GM23338 (cell line): ENCODE measurements at regions not wholly inside any gene's neighbourhood (a gene's known extent, or its start where the extent isn't known, plus 50 kb on each side); places are given as distances from the start of the nearest gene placed in this dataset.

Source experiments
- CREB1 ChIP-seq: fragments of 250-450 bp; sonication (Bioruptor Pico); IDR thresholded peaks from 2 replicates; pipeline ENCODE4 v1.5.0; 2020; ENCODE audit warnings: low read depth, mild to moderate bottlenecking, moderate library complexity
- CTCF ChIP-seq, 2 experiments: fragments of 200-600 bp in 1 of 2; sonication (generic) in 1 of 2; conservative IDR thresholded peaks; 2 replicates each; pipeline versions ENCODE4 v1.5.1 to v1.6.1; 2016 to 2017; ENCODE audit warnings: antibody characterized with exemption in 2 of 2, low read depth in 2 of 2, mild to moderate bottlenecking in 2 of 2, moderate library complexity in 1 of 2
- EZH2 ChIP-seq: fragments of 200-600 bp; sonication (generic); IDR thresholded peaks from one replicate; pipeline ENCODE4 v1.8.0; 2017; ENCODE audit warnings: antibody characterized with exemption, mild to moderate bottlenecking, low read depth; ENCODE audit not compliant: unreplicated experiment
- EZH2phosphoT487 ChIP-seq: fragments of 200-600 bp; sonication (generic); IDR thresholded peaks from one replicate; pipeline ENCODE4 v1.8.1; 2018; ENCODE audit warnings: antibody characterized with exemption; ENCODE audit not compliant: unreplicated experiment
- JUNB ChIP-seq: IDR thresholded peaks from one replicate; pipeline ENCODE4 v1.6.1; 2016; ENCODE audit warnings: antibody characterized with exemption; ENCODE audit not compliant: unreplicated experiment
- POLR2AphosphoS5 ChIP-seq: IDR thresholded peaks from 2 replicates; pipeline ENCODE4 v1.6.1; 2016; ENCODE audit warnings: antibody characterized with exemption, low read depth
- ZNF331 ChIP-seq: fragments of 250-450 bp; sonication (Bioruptor Pico); IDR thresholded peaks from 2 replicates; pipeline ENCODE4 v1.5.0; 2020; ENCODE audit warnings: low read depth, mild to moderate bottlenecking, moderate library complexity
- TF ChIP-seq, protein P1 (sequence below): IDR thresholded peaks from one replicate; pipeline ENCODE4 v1.6.1; 2018; ENCODE audit warnings: antibody characterized with exemption; ENCODE audit not compliant: unreplicated experiment
- TF ChIP-seq, protein P2 (sequence below): IDR thresholded peaks from 2 replicates; pipeline ENCODE4 v1.6.1; 2016; ENCODE audit warnings: antibody characterized with exemption

GRCh38 chr11:80610516-80610915 is 1169.7 kb upstream of the TENM4 start:
- TF ChIP-seq CTCF (conservative IDR thresholded peaks at IDR 0.05; ENCODE audit: low read depth in 2 of 2) (no peak), EZH2 (no peak), POLR2AphosphoS5 (no peak), CREB1 (no peak), JUNB (no peak), ZNF331 (CRISPR knock-in tag) (no peak), EZH2phosphoT487 (no peak)
- TF ChIP-seq, protein P1, sequence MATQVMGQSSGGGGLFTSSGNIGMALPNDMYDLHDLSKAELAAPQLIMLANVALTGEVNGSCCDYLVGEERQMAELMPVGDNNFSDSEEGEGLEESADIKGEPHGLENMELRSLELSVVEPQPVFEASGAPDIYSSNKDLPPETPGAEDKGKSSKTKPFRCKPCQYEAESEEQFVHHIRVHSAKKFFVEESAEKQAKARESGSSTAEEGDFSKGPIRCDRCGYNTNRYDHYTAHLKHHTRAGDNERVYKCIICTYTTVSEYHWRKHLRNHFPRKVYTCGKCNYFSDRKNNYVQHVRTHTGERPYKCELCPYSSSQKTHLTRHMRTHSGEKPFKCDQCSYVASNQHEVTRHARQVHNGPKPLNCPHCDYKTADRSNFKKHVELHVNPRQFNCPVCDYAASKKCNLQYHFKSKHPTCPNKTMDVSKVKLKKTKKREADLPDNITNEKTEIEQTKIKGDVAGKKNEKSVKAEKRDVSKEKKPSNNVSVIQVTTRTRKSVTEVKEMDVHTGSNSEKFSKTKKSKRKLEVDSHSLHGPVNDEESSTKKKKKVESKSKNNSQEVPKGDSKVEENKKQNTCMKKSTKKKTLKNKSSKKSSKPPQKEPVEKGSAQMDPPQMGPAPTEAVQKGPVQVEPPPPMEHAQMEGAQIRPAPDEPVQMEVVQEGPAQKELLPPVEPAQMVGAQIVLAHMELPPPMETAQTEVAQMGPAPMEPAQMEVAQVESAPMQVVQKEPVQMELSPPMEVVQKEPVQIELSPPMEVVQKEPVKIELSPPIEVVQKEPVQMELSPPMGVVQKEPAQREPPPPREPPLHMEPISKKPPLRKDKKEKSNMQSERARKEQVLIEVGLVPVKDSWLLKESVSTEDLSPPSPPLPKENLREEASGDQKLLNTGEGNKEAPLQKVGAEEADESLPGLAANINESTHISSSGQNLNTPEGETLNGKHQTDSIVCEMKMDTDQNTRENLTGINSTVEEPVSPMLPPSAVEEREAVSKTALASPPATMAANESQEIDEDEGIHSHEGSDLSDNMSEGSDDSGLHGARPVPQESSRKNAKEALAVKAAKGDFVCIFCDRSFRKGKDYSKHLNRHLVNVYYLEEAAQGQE = no peak
- TF ChIP-seq, protein P2, sequence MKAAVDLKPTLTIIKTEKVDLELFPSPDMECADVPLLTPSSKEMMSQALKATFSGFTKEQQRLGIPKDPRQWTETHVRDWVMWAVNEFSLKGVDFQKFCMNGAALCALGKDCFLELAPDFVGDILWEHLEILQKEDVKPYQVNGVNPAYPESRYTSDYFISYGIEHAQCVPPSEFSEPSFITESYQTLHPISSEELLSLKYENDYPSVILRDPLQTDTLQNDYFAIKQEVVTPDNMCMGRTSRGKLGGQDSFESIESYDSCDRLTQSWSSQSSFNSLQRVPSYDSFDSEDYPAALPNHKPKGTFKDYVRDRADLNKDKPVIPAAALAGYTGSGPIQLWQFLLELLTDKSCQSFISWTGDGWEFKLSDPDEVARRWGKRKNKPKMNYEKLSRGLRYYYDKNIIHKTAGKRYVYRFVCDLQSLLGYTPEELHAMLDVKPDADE = no peak
